ENCODE measurements at regions not wholly inside any gene's neighbourhood (a gene's known extent, or its start where the extent isn't known, plus 50 kb on each side); places are given as distances from the start of the nearest gene placed in this dataset.
"Not testable (repeated sequence)": the region's sequence is repeated elsewhere in the genome, so short reads cannot be mapped to it uniquely, and the experiment has no call there.

DNA sequence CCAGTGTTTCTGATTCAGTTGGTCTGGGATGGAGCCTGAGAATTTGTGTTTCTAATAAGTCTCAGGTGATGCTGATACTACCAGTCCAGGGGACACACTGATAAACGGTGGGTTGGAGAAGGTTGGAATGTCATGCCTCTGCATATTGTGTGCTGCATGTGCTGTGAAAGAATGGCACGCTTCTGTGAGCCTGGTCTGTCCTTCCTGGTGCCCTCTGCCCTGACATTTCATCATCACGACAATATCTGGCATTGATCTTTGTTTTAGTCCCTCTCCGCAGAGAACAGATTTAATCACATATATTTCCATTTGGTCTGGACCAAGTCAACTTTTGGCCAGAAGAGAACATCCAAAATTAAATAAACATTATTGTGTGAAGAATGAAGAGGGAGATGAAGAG, 207.0 kb downstream of the BCL2L11 start:
- H3K4me1 Mint-ChIP-seq (ENCODE audit: insufficient read depth, unreplicated experiment); DNase-seq (ENCODE audit: unreplicated experiment); H3K27me3 Mint-ChIP-seq (ENCODE audit: insufficient read depth, unreplicated experiment); POLR2A ChIA-PET; BruUV-seq (replicated peaks); H3K27ac Mint-ChIP-seq (ENCODE audit: low read depth, unreplicated experiment); CTCF ChIA-PET; intact Hi-C loops (cut with micrococcal nuclease); H3K4me3 Mint-ChIP-seq (ENCODE audit: unreplicated experiment); H3K36me3 Mint-ChIP-seq (ENCODE audit: insufficient read depth, unreplicated experiment); H3K9me3 Mint-ChIP-seq (ENCODE audit: unreplicated experiment): not testable (repeated sequence)

DNA sequence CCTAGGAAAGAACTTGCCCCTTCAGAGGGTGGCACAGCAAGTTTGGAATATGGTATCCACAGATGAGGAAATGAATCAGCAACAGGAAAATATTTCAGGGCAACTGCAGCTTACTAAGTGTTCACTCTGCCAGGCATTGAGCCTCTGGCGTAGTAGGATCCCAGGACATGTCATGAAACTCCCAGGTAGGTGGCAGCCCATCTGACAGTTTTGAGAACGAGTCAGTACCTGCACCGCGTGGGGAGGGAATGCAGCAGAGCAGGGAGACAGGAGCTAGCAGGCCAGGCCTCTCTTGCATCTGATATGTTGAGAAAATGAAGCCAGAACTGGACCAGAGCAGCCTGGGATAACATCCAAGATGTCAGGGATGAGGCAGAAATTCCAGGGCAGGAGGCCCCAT, 208.6 kb downstream of the BCL2L11 start:
- DNase-seq (ENCODE audit: unreplicated experiment); intact Hi-C loops (cut with micrococcal nuclease); BruUV-seq (replicated peaks); H3K9me3 Mint-ChIP-seq (ENCODE audit: unreplicated experiment); H3K4me1 Mint-ChIP-seq (ENCODE audit: insufficient read depth, unreplicated experiment); H3K36me3 Mint-ChIP-seq (ENCODE audit: insufficient read depth, unreplicated experiment); H3K27me3 Mint-ChIP-seq (ENCODE audit: insufficient read depth, unreplicated experiment); H3K27ac Mint-ChIP-seq (ENCODE audit: low read depth, unreplicated experiment); CTCF ChIA-PET; POLR2A ChIA-PET; H3K4me3 Mint-ChIP-seq (ENCODE audit: unreplicated experiment): not testable (repeated sequence)

DNA sequence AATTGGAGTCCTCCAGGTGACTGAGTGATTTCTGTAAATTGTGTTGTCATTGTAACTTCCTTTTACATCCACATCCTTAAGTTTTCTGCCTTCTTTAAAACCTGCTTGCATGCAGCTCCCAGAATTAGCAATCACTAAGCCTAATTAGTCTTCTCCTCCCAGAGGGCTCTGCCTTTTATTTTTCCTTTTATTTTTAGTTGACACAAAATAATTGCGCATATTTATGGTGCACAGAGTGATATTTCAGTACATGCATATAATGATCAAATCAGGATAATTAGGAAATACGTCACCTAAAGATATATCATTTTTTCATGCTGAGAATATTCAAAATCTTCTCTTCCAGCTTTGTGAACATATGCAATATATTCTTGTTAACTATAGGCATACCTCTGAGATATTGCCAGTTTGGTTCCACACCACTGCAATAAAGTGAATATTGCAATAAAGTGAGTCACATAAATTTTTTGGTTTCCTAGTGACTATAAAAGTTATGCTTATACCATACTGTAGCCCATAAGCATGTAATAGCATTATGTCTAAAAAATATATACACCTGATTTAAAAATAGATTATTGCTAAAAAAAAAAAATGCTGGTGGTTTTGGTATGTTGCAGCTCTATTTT, 210.5 kb downstream of the BCL2L11 start:
- H3K27me3 Mint-ChIP-seq (ENCODE audit: insufficient read depth, unreplicated experiment); intact Hi-C loops (cut with micrococcal nuclease); DNase-seq (ENCODE audit: unreplicated experiment); BruUV-seq (replicated peaks); POLR2A ChIA-PET; H3K36me3 Mint-ChIP-seq (ENCODE audit: insufficient read depth, unreplicated experiment); H3K27ac Mint-ChIP-seq (ENCODE audit: low read depth, unreplicated experiment); H3K4me3 Mint-ChIP-seq (ENCODE audit: unreplicated experiment); H3K4me1 Mint-ChIP-seq (ENCODE audit: insufficient read depth, unreplicated experiment); CTCF ChIA-PET; H3K9me3 Mint-ChIP-seq (ENCODE audit: unreplicated experiment): not testable (repeated sequence)

DNA sequence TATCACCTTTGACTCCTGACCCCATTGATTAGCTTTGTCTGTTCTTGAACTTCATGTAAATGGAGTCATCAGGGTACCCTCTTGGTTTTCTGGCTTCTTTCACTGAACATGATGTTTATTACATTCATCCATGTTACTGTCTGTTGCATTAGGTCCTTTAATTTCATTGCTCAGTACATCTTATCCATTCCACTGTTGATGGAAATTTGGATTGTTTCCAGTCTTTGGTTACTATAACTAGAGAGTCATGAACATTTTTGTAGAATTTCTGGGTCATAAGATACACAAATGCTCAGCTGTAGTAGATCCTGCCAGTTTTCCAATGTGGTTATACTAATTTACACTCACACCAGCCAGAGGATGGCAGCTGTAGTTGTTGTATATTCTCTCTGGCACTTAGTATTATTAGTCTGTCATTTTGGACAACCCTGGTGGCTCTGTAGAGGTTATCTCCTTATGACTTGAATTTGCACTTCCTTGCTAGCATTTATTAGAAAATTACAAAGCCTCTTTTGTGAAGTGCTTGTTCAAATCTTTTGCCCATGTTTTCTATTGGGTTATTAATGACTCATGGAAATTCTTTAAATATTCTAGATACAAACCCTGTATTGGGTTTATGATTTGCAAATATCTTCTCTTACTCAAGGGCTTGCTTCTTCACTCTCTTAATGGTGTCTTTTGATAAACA, 214.7 kb downstream of the BCL2L11 start:
- CTCF ChIA-PET; POLR2A ChIA-PET; H3K9me3 Mint-ChIP-seq (ENCODE audit: unreplicated experiment); H3K27me3 Mint-ChIP-seq (ENCODE audit: insufficient read depth, unreplicated experiment); intact Hi-C loops (cut with micrococcal nuclease); H3K4me3 Mint-ChIP-seq (ENCODE audit: unreplicated experiment); H3K4me1 Mint-ChIP-seq (ENCODE audit: insufficient read depth, unreplicated experiment); H3K36me3 Mint-ChIP-seq (ENCODE audit: insufficient read depth, unreplicated experiment); H3K27ac Mint-ChIP-seq (ENCODE audit: low read depth, unreplicated experiment); BruUV-seq (replicated peaks); DNase-seq (ENCODE audit: unreplicated experiment): not testable (repeated sequence)

DNA sequence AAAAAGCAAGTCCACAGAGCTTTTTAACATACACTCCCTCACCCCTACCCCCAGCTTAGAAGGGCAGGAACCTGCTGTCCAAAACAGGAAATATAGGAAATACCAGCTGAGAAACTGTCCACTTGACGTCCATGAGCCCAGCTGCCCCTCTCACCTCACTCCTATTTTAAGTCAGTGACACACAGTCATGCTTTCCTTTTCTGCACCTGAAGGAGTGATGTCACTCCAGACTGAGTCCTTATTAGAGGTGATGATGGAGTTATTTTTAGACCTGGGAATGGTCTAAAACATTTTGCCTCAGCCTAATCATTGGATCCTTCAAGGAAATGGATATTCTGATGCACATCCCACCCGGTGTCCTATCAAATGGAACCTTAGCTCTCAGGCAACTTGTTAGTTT, 217.8 kb downstream of the BCL2L11 start:
- H3K4me1 Mint-ChIP-seq (ENCODE audit: insufficient read depth, unreplicated experiment); DNase-seq (ENCODE audit: unreplicated experiment); POLR2A ChIA-PET; H3K27ac Mint-ChIP-seq (ENCODE audit: low read depth, unreplicated experiment); CTCF ChIA-PET; H3K9me3 Mint-ChIP-seq (ENCODE audit: unreplicated experiment); H3K27me3 Mint-ChIP-seq (ENCODE audit: insufficient read depth, unreplicated experiment); BruUV-seq (replicated peaks); H3K36me3 Mint-ChIP-seq (ENCODE audit: insufficient read depth, unreplicated experiment); intact Hi-C loops (cut with micrococcal nuclease); H3K4me3 Mint-ChIP-seq (ENCODE audit: unreplicated experiment): not testable (repeated sequence)

DNA sequence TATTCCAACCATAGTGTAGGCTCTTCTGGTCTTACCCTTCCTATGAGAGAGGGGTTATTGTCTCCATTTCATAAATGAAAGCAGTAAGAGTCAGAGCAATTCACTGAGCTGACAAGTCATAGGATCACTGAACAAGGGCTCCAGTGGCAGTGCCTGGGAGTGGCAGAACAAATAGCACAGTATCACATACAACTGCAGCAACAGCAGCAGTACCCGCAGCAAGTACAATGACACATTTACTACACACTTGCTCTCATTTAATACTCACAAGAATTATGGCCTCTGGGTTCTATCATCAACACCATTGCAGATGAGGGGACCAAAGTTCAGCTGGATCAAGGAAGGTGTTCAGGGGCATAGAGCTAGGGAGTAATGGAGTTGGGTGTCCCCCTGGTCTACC, 218.8 kb downstream of the BCL2L11 start:
- CTCF ChIA-PET; DNase-seq (ENCODE audit: unreplicated experiment); H3K27me3 Mint-ChIP-seq (ENCODE audit: insufficient read depth, unreplicated experiment); H3K36me3 Mint-ChIP-seq (ENCODE audit: insufficient read depth, unreplicated experiment); H3K4me1 Mint-ChIP-seq (ENCODE audit: insufficient read depth, unreplicated experiment); H3K4me3 Mint-ChIP-seq (ENCODE audit: unreplicated experiment); POLR2A ChIA-PET; BruUV-seq (replicated peaks); intact Hi-C loops (cut with micrococcal nuclease); H3K27ac Mint-ChIP-seq (ENCODE audit: low read depth, unreplicated experiment); H3K9me3 Mint-ChIP-seq (ENCODE audit: unreplicated experiment): not testable (repeated sequence)

DNA sequence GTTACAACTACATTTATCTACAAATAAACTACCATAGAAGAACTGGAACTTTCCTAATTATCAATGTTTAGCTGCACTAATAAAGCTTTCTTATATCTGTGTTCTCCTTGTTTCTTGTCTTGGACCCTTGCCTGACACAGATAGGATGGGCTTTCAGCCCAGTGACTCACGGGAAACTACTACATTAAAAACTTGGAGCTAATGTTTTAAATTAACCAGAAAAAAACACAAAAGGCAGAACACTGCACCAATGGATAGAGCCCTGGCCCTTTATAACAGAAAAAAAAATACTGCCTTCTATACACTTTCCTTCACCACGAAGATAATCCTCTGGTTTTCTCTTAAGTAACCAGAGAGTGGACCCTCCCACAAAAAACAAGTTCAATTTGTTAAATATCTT, 223.9 kb downstream of the BCL2L11 start:
- POLR2A ChIA-PET; H3K27me3 Mint-ChIP-seq (ENCODE audit: insufficient read depth, unreplicated experiment); H3K4me1 Mint-ChIP-seq (ENCODE audit: insufficient read depth, unreplicated experiment); H3K27ac Mint-ChIP-seq (ENCODE audit: low read depth, unreplicated experiment); BruUV-seq (replicated peaks); intact Hi-C loops (cut with micrococcal nuclease); H3K36me3 Mint-ChIP-seq (ENCODE audit: insufficient read depth, unreplicated experiment); H3K9me3 Mint-ChIP-seq (ENCODE audit: unreplicated experiment); CTCF ChIA-PET; DNase-seq (ENCODE audit: unreplicated experiment); H3K4me3 Mint-ChIP-seq (ENCODE audit: unreplicated experiment): not testable (repeated sequence)

DNA sequence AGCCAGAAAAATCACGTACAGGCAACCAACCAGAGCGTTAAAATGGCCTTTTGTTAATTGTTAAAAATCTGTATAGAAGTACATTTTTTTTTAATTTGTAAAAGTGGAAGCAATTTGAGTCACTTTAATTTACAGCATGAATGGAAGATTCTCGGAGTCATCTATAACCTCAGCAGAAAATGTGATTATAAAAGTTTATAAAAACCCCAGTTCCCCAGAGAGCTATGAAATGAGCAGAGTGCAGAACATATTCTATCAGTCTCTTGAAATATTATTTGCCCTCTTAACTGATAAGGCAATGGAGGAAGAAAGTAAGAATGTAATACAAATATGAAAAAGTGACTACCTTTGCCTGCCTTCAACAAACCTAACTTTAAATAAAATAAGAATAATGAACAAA, 224.7 kb downstream of the BCL2L11 start:
- H3K27me3 Mint-ChIP-seq (ENCODE audit: insufficient read depth, unreplicated experiment); H3K36me3 Mint-ChIP-seq (ENCODE audit: insufficient read depth, unreplicated experiment); H3K4me3 Mint-ChIP-seq (ENCODE audit: unreplicated experiment); H3K9me3 Mint-ChIP-seq (ENCODE audit: unreplicated experiment); POLR2A ChIA-PET; CTCF ChIA-PET; intact Hi-C loops (cut with micrococcal nuclease); DNase-seq (ENCODE audit: unreplicated experiment); H3K27ac Mint-ChIP-seq (ENCODE audit: low read depth, unreplicated experiment); H3K4me1 Mint-ChIP-seq (ENCODE audit: insufficient read depth, unreplicated experiment); BruUV-seq (replicated peaks): not testable (repeated sequence)

DNA sequence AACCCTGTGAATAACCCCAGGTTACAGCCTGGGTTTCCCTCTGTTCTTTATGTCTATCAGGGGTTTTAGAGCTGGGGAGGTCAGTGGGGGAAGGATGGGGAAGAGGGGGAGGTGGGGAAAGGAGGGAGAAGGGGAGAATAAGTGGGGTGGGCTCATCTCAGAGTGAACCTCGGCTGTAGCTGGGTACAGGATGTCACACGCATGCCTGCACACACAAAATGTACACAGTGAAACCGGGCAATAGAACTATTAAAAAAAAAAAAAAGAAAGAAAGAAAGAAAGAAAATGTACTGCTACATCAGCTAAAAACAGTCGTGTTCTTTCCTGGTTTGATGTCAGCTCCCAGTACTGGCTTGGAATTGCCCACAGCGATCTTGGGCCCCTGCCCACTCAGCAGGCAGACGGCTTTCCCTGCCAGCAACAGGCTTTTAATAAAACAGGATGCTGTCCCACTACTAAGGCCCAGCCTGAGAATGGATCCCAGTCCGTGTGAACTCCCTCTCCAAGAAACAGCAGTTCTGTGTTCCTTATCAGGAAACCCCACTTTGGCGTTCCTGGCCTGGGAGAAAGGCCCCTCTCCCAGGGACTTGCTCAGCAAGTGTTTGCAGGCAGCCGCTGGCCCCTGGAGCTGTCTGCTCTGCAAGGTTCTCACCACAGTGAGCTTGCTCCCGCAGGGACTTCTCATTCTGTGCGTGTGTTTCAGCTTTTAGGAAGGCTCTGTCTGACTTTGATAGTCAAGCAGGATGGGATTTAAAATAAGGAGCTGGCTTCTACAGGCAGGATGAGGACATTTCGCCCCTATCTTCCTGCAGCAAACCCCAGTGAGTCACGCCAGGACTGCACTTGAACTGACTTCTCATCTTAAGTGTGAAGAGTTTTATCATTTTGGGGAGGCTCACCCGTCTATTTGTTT, 225.6 kb downstream of the BCL2L11 start:
- POLR2A ChIA-PET; H3K4me1 Mint-ChIP-seq (ENCODE audit: insufficient read depth, unreplicated experiment); intact Hi-C loops (cut with micrococcal nuclease); H3K27me3 Mint-ChIP-seq (ENCODE audit: insufficient read depth, unreplicated experiment); BruUV-seq (replicated peaks); H3K27ac Mint-ChIP-seq (ENCODE audit: low read depth, unreplicated experiment); H3K36me3 Mint-ChIP-seq (ENCODE audit: insufficient read depth, unreplicated experiment); CTCF ChIA-PET; H3K9me3 Mint-ChIP-seq (ENCODE audit: unreplicated experiment); H3K4me3 Mint-ChIP-seq (ENCODE audit: unreplicated experiment): not testable (repeated sequence)
- DNase-seq (ENCODE audit: unreplicated experiment) = peak; percentile 14

Data from MCF 10A (cell line).